PC-3 (cell line): ENCODE measurements at regions not wholly inside any gene's neighbourhood (a gene's known extent, or its start where the extent isn't known, plus 50 kb on each side); places are given as distances from the start of the nearest gene placed in this dataset.

Experiments
- EZH2 ChIP-seq: fragments of 300-600 bp; sonication (generic); IDR thresholded peaks from one replicate; pipeline ENCODE4 v1.6.1; 2017; ENCODE audit warnings: antibody characterized with exemption, mild to moderate bottlenecking, low read length; ENCODE audit not compliant: unreplicated experiment
- TF ChIP-seq, protein P1 (sequence below): fragments of 300-600 bp; sonication (generic); conservative IDR thresholded peaks from 2 replicates; pipeline ENCODE4 v1.5.1; 2017; ENCODE audit warnings: antibody characterized with exemption, low read depth, mild to moderate bottlenecking, low read length

DNA sequence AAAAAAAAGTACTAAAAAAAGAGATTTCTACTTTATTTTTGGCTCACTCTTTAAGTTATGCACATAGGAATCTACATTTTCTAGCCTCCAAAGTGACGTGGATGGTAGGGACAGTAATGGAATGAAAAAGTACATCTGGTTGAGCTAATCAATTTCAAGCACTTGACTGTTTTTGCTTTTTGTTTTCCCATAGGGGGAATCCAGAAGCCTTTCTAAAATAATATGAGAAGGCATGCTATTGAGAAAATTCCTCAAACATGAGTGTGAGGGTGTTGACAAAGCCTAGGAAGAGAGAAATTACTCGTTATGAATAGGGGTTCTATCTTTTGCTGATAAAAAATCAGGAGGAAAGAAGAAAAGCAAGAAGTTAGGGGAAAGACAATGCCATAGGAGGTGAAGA, 242.5 kb upstream of the PUDP start:
- TF ChIP-seq, protein P1, sequence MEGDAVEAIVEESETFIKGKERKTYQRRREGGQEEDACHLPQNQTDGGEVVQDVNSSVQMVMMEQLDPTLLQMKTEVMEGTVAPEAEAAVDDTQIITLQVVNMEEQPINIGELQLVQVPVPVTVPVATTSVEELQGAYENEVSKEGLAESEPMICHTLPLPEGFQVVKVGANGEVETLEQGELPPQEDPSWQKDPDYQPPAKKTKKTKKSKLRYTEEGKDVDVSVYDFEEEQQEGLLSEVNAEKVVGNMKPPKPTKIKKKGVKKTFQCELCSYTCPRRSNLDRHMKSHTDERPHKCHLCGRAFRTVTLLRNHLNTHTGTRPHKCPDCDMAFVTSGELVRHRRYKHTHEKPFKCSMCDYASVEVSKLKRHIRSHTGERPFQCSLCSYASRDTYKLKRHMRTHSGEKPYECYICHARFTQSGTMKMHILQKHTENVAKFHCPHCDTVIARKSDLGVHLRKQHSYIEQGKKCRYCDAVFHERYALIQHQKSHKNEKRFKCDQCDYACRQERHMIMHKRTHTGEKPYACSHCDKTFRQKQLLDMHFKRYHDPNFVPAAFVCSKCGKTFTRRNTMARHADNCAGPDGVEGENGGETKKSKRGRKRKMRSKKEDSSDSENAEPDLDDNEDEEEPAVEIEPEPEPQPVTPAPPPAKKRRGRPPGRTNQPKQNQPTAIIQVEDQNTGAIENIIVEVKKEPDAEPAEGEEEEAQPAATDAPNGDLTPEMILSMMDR = no peak
- TF ChIP-seq EZH2 = no peak
